ENCODE measurements at regions not wholly inside any gene's neighbourhood (a gene's known extent, or its start where the extent isn't known, plus 50 kb on each side); places are given as distances from the start of the nearest gene placed in this dataset.
"Not testable (repeated sequence)": the region's sequence is repeated elsewhere in the genome, so short reads cannot be mapped to it uniquely, and the experiment has no call there.

- DNase-seq (ENCODE audit: extremely low read depth, low read depth, low spot score) = no peak
Measured at GRCh38 chr7:98727146-98727709, 110.1 kb downstream of the NPTX2 start.

- no peak for DNase-seq (ENCODE audit: extremely low read depth, low read depth, low spot score)
Measured at GRCh38 chr7:98728555-98728954, 111.5 kb downstream of the NPTX2 start.

- no peak for DNase-seq (ENCODE audit: extremely low read depth, low read depth, low spot score)
Measured at GRCh38 chr7:98729121-98729520, 112.0 kb downstream of the NPTX2 start.

GRCh38 chr7:98730326-98730725 lies 113.2 kb downstream of the NPTX2 start:
- no peak for DNase-seq (ENCODE audit: extremely low read depth, low read depth, low spot score)

- DNase-seq (ENCODE audit: extremely low read depth, low read depth, low spot score) = no peak
Measured at GRCh38 chr7:98731651-98732050, 114.6 kb downstream of the NPTX2 start.

- no peak for DNase-seq (ENCODE audit: extremely low read depth, low read depth, low spot score)
Measured at GRCh38 chr7:98733036-98733435, 116.0 kb downstream of the NPTX2 start.

- DNase-seq (ENCODE audit: extremely low read depth, low read depth, low spot score) = no peak
Measured at GRCh38 chr7:98735801-98736200, 118.7 kb downstream of the NPTX2 start.

GRCh38 chr7:98736461-98736860 lies 119.4 kb downstream of the NPTX2 start:
- not testable (repeated sequence) for DNase-seq (ENCODE audit: extremely low read depth, low read depth, low spot score)

GRCh38 chr7:98737176-98737575 lies 120.1 kb downstream of the NPTX2 start:
- no peak for DNase-seq (ENCODE audit: extremely low read depth, low read depth, low spot score)

- DNase-seq (ENCODE audit: extremely low read depth, low read depth, low spot score) = no peak
Measured at GRCh38 chr7:98740643-98741042, 123.6 kb downstream of the NPTX2 start.

GRCh38 chr7:98745722-98746318 lies 124.0 kb downstream of the TMEM130 start:
- peak; percentile 18 for DNase-seq (ENCODE audit: extremely low read depth, low read depth, low spot score)

- DNase-seq (ENCODE audit: extremely low read depth, low read depth, low spot score) = no peak
Measured at GRCh38 chr7:98748090-98748489, 121.7 kb downstream of the TMEM130 start.

GRCh38 chr7:98753176-98753575 lies 116.6 kb downstream of the TMEM130 start:
- no peak for DNase-seq (ENCODE audit: extremely low read depth, low read depth, low spot score)

- no peak for DNase-seq (ENCODE audit: extremely low read depth, low read depth, low spot score)
Measured at GRCh38 chr7:98753989-98754479, 115.8 kb downstream of the TMEM130 start.

- DNase-seq (ENCODE audit: extremely low read depth, low read depth, low spot score) = no peak
Measured at GRCh38 chr7:98755138-98755898, 114.5 kb downstream of the TMEM130 start.

GRCh38 chr7:98758157-98758556 lies 111.7 kb downstream of the TMEM130 start:
- DNase-seq (ENCODE audit: extremely low read depth, low read depth, low spot score) = no peak

GRCh38 chr7:98760201-98760651 lies 109.6 kb downstream of the TMEM130 start:
- DNase-seq (ENCODE audit: extremely low read depth, low read depth, low spot score) = no peak

GRCh38 chr7:98761225-98761624 lies 108.6 kb downstream of the TMEM130 start:
- no peak for DNase-seq (ENCODE audit: extremely low read depth, low read depth, low spot score)

GRCh38 chr7:98762620-98763019 lies 107.2 kb downstream of the TMEM130 start:
- DNase-seq (ENCODE audit: extremely low read depth, low read depth, low spot score) = no peak

GRCh38 chr7:98763441-98763840 lies 106.4 kb downstream of the TMEM130 start:
- no peak for DNase-seq (ENCODE audit: extremely low read depth, low read depth, low spot score)

GRCh38 chr7:98764946-98765345 lies 104.9 kb downstream of the TMEM130 start:
- DNase-seq (ENCODE audit: extremely low read depth, low read depth, low spot score) = no peak

- not testable (repeated sequence) for DNase-seq (ENCODE audit: extremely low read depth, low read depth, low spot score)
Measured at GRCh38 chr7:98770085-98770484, 99.7 kb downstream of the TMEM130 start.
